Skeletal muscle tissue (tissue), 3 donors: ENCODE measurements at regions not wholly inside any gene's neighbourhood (a gene's known extent, or its start where the extent isn't known, plus 50 kb on each side); places are given as distances from the start of the nearest gene placed in this dataset.

Experiments
- H3K27ac ChIP-seq: one replicate; pipeline ENCODE4 v1.7.0; 2013; ENCODE audit warnings: mild to moderate bottlenecking, low read depth, low read length, inconsistent platforms
- H3K27me3 ChIP-seq, 3 donors: one replicate each; pipeline ENCODE4 v1.7.0; 2013; ENCODE audit warnings: low read length in 3 of 3; ENCODE audit not compliant: control insufficient read depth in 3 of 3, insufficient read depth in 3 of 3
- H3K36me3 ChIP-seq, 3 donors: one replicate each; pipeline ENCODE4 v1.7.0; 2013; ENCODE audit warnings: low read length in 3 of 3; ENCODE audit not compliant: control insufficient read depth in 3 of 3, insufficient read depth in 3 of 3
- H3K4me1 ChIP-seq, 3 donors: one replicate each; pipeline ENCODE4 v1.7.0; 2013; ENCODE audit warnings: low read length in 3 of 3, mild to moderate bottlenecking in 3 of 3; ENCODE audit not compliant: control insufficient read depth in 3 of 3, insufficient read depth in 3 of 3
- H3K4me3 ChIP-seq, 3 donors: one replicate each; pipeline ENCODE4 v1.7.0; 2013; ENCODE audit warnings: low read length in 3 of 3
- H3K9ac ChIP-seq, 3 donors: one replicate each; pipeline ENCODE4 v1.7.0; 2013; ENCODE audit warnings: low read length in 3 of 3, mild to moderate bottlenecking in 3 of 3, moderate library complexity in 2 of 3, low read depth in 1 of 3
- H3K9me3 ChIP-seq, 3 donors: one replicate each; pipeline ENCODE4 v1.7.0; 2013; ENCODE audit warnings: low read length in 3 of 3; ENCODE audit not compliant: control insufficient read depth in 3 of 3
- donor health status: Osteomylitis.

GRCh38 chr18:7370375-7370774 is 139.5 kb downstream of the LRRC30 start:
- Histone ChIP-seq H3K27ac (peak overlapping the region; percentile 76), H3K9ac (peak overlapping the region in 1 of 3 donors; percentile 54), H3K9me3 (peaks cover 0 to 2% (median 0%) of the 10 kb centered on the region in 3 donors), H3K27me3 (peaks cover 0 to 2% (median 2%) of the 10 kb centered on the region in 3 donors), H3K4me1 (peaks cover 8 to 28% (median 20%) of the 10 kb centered on the region in 3 donors), H3K36me3 (no peaks in the 10 kb centered on the region), H3K4me3 (peak overlapping the region in 1 of 3 donors; percentile 10)

- Histone ChIP-seq H3K4me1 (peaks cover 8 to 28% (median 20%) of the 10 kb centered on the region in 3 donors), H3K9ac (no peak overlapping the region), H3K27me3 (peaks cover 0 to 2% (median 2%) of the 10 kb centered on the region in 3 donors), H3K27ac (no peak overlapping the region), H3K9me3 (peaks cover 0 to 2% (median 0%) of the 10 kb centered on the region in 3 donors), H3K4me3 (no peak overlapping the region), H3K36me3 (no peaks in the 10 kb centered on the region)
Observed at GRCh38 chr18:7370802-7371201, 139.9 kb downstream of the LRRC30 start.

- Histone ChIP-seq H3K36me3 (no peaks in the 10 kb centered on the region), H3K27me3 (peaks cover 0 to 2% (median 0%) of the 10 kb centered on the region in 3 donors), H3K4me1 (peaks cover 8 to 21% (median 14%) of the 10 kb centered on the region in 3 donors), H3K4me3 (no peak overlapping the region), H3K9me3 (no peaks in the 10 kb centered on the region), H3K27ac (no peak overlapping the region), H3K9ac (no peak overlapping the region)
Observed at GRCh38 chr18:7373441-7373840, 142.6 kb downstream of the LRRC30 start.

- peaks cover 0 to 3% (median 0%) of the 10 kb centered on the region in 3 donors for H3K4me1 ChIP-seq
- peaks cover 0 to 10% (median 2%) of the 10 kb centered on the region in 3 donors for H3K27me3 ChIP-seq
- H3K9ac ChIP-seq = no peak overlapping the region
- H3K4me3 ChIP-seq = no peak overlapping the region
- H3K27ac ChIP-seq = no peak overlapping the region
- no peaks in the 10 kb centered on the region for H3K9me3 ChIP-seq
- H3K36me3 ChIP-seq = no peaks in the 10 kb centered on the region
Observed at GRCh38 chr18:7381307-7381706, 150.4 kb downstream of the LRRC30 start.

- no peaks in the 10 kb centered on the region for H3K36me3 ChIP-seq
- no peaks in the 10 kb centered on the region for H3K9me3 ChIP-seq
- H3K27ac ChIP-seq = no peak overlapping the region
- no peak overlapping the region for H3K4me3 ChIP-seq
- no peak overlapping the region for H3K9ac ChIP-seq
- peaks cover 0 to 3% (median 0%) of the 10 kb centered on the region in 3 donors for H3K4me1 ChIP-seq
- peaks cover 0 to 10% (median 2%) of the 10 kb centered on the region in 3 donors for H3K27me3 ChIP-seq
Observed at GRCh38 chr18:7382328-7383001, 151.6 kb downstream of the LRRC30 start.

- peaks cover 0 to 3% (median 0%) of the 10 kb centered on the region in 3 donors for H3K4me1 ChIP-seq
- peaks cover 0 to 10% (median 2%) of the 10 kb centered on the region in 3 donors for H3K27me3 ChIP-seq
- H3K9ac ChIP-seq = no peak overlapping the region
- no peak overlapping the region for H3K4me3 ChIP-seq
- no peaks in the 10 kb centered on the region for H3K9me3 ChIP-seq
- no peaks in the 10 kb centered on the region for H3K36me3 ChIP-seq
- H3K27ac ChIP-seq = no peak overlapping the region
Observed at GRCh38 chr18:7383002-7383980, 152.4 kb downstream of the LRRC30 start.

- Histone ChIP-seq H3K36me3 (no peaks in the 10 kb centered on the region), H3K27me3 (peaks cover 0 to 6% (median 0%) of the 10 kb centered on the region in 3 donors), H3K27ac (no peak overlapping the region), H3K9me3 (no peaks in the 10 kb centered on the region), H3K9ac (no peak overlapping the region), H3K4me1 (no peaks in the 10 kb centered on the region), H3K4me3 (no peak overlapping the region)
Observed at GRCh38 chr18:7388741-7389140, 157.9 kb downstream of the LRRC30 start.

- Histone ChIP-seq H3K9me3 (no peaks in the 10 kb centered on the region), H3K27ac (no peak overlapping the region), H3K36me3 (no peaks in the 10 kb centered on the region), H3K27me3 (no peaks in the 10 kb centered on the region), H3K4me1 (no peaks in the 10 kb centered on the region), H3K9ac (no peak overlapping the region), H3K4me3 (no peak overlapping the region)
Observed at GRCh38 chr18:7390731-7391492, 160.0 kb downstream of the LRRC30 start.

- Histone ChIP-seq H3K4me3 (no peak overlapping the region), H3K27ac (no peak overlapping the region), H3K9ac (no peak overlapping the region), H3K4me1 (no peaks in the 10 kb centered on the region), H3K36me3 (no peaks in the 10 kb centered on the region), H3K27me3 (no peaks in the 10 kb centered on the region), H3K9me3 (no peaks in the 10 kb centered on the region)
Observed at GRCh38 chr18:7393080-7393479, 162.2 kb downstream of the LRRC30 start.
